ENCODE measurements at regions not wholly inside any gene's neighbourhood (a gene's known extent, or its start where the extent isn't known, plus 50 kb on each side); places are given as distances from the start of the nearest gene placed in this dataset.

DNA sequence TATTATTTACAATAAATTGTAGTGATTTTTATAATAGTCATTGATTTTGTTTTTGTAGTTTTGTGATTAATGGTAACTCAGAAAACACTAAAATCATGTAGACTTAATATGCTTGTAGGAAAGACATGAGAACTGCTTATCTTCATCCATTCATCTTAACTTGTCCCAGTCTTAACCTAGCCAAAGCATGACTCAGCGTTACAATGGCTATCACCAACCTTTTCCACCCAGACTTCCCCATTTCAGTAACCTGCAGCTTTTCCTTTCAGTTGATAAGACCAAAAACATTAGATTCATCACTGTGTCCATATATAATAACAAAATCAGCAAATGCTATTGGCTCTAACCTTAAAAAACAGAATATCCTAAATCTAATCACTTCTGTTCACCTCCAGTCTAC lies 106.2 kb upstream of the KLF8 start:
- TF ChIP-seq, protein P1, sequence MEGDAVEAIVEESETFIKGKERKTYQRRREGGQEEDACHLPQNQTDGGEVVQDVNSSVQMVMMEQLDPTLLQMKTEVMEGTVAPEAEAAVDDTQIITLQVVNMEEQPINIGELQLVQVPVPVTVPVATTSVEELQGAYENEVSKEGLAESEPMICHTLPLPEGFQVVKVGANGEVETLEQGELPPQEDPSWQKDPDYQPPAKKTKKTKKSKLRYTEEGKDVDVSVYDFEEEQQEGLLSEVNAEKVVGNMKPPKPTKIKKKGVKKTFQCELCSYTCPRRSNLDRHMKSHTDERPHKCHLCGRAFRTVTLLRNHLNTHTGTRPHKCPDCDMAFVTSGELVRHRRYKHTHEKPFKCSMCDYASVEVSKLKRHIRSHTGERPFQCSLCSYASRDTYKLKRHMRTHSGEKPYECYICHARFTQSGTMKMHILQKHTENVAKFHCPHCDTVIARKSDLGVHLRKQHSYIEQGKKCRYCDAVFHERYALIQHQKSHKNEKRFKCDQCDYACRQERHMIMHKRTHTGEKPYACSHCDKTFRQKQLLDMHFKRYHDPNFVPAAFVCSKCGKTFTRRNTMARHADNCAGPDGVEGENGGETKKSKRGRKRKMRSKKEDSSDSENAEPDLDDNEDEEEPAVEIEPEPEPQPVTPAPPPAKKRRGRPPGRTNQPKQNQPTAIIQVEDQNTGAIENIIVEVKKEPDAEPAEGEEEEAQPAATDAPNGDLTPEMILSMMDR (IDR thresholded peaks at IDR 0.05; ENCODE audit: poor library complexity): no peak
- TF ChIP-seq EZH2phosphoT487 (IDR thresholded peaks at IDR 0.05; ENCODE audit: low read depth, severe bottlenecking, unreplicated experiment): no peak
- no peak for TF ChIP-seq EZH2 (IDR thresholded peaks at IDR 0.05; ENCODE audit: borderline replicate concordance)
